ENCODE measurements at regions not wholly inside any gene's neighbourhood (a gene's known extent, or its start where the extent isn't known, plus 50 kb on each side); places are given as distances from the start of the nearest gene placed in this dataset.
"Not testable (repeated sequence)": the region's sequence is repeated elsewhere in the genome, so short reads cannot be mapped to it uniquely, and the experiment has no call there.

DNA sequence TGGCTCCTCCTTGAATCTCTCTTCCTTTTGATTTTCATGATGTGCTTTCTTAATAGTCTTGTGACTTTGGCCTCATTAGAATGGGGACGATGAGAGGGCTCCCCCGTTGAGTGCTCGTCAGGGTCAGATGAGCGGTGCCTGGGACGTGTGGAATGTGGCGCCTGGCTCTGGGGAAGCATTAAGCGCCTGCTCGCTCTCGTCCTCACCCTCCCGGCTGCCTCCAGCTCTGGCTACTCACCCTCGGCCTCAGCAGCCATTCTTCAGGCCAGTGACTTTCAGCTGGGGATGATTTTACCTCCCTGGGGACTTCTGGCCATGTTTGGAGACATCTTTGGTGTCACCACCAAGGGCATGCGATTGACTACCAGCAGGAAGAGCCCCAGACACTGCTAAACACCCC lies 69.7 kb downstream of the RPS6KA4 start:
- no peak overlapping the region for H3K4me3 ChIP-seq (ENCODE audit: low read length)
- no peak for DNase-seq (ENCODE audit: low read depth)
- TF ChIP-seq, protein P1, sequence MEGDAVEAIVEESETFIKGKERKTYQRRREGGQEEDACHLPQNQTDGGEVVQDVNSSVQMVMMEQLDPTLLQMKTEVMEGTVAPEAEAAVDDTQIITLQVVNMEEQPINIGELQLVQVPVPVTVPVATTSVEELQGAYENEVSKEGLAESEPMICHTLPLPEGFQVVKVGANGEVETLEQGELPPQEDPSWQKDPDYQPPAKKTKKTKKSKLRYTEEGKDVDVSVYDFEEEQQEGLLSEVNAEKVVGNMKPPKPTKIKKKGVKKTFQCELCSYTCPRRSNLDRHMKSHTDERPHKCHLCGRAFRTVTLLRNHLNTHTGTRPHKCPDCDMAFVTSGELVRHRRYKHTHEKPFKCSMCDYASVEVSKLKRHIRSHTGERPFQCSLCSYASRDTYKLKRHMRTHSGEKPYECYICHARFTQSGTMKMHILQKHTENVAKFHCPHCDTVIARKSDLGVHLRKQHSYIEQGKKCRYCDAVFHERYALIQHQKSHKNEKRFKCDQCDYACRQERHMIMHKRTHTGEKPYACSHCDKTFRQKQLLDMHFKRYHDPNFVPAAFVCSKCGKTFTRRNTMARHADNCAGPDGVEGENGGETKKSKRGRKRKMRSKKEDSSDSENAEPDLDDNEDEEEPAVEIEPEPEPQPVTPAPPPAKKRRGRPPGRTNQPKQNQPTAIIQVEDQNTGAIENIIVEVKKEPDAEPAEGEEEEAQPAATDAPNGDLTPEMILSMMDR (IDR thresholded peaks at IDR 0.05; ENCODE audit: insufficient read depth, low read depth, low read length, missing control alignments) = no peak

DNA sequence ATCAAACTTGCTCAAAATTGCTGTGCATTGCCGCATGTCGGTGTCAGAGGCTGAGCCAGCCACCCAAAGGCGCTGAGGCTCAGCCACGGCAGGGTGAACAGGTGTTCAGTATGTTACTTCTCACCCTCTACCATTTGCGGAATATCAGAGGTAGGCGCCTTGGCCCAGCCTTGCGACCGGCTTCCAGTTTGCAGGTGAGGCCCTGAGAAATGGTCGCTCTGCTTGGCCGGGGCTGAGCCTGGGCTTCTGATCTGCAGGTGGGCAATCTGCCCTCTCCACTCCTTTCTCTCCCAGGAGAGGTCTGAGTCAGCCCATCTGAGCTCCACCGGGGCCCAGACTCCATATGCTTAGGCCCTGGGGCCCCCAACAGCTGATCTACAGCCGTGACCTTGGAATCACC lies 71.0 kb downstream of the RPS6KA4 start:
- no peak overlapping the region for H3K4me3 ChIP-seq (ENCODE audit: low read length)
- DNase-seq (ENCODE audit: low read depth) = no peak
- TF ChIP-seq, protein P1 (IDR thresholded peaks at IDR 0.05; ENCODE audit: insufficient read depth, low read depth, low read length, missing control alignments) = no peak

DNA sequence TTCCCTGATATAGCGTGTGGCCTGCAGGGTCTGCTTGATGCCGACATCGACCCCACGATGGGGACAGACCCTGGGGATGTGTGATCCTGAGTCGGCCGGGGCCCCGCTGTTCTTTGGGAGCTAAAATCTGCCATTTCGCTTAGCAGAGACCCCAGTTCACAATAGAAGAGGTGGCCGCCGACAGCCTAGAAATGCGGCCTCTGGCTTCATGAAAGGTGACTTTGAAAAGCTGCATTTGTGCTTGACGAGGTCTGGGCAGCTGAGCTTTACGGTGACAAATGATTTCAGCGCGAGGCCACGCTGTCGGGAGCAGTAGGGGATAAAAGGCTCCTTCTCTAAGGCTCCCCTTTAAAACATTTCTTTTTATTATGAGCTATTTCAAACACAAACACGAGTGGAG lies 71.7 kb downstream of the RPS6KA4 start:
- TF ChIP-seq, protein P1 (IDR thresholded peaks at IDR 0.05; ENCODE audit: insufficient read depth, low read depth, low read length, missing control alignments) = no peak
- no peak overlapping the region for H3K4me3 ChIP-seq (ENCODE audit: low read length)
- no peak for DNase-seq (ENCODE audit: low read depth)

DNA sequence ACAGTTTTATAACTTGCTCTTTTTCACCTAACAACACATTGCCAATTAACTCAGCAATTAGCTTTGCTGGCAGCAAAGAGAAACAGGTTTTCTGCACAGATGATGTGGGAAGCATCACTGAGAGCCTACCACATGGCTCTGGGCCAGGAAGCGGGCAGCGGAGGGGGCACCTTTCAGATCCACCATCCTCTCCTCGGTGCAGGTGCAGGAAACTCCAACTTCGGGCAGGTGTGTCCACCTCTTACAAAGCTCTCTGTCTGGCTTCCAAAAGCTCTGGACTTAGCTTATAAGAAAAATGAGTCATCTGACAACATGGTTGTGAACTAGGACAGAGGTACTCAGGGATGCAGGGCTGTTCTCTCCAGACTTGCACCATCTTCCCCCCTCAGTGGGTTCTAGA lies 77.0 kb downstream of the RPS6KA4 start:
- no peak overlapping the region for H3K4me3 ChIP-seq (ENCODE audit: low read length)
- TF ChIP-seq, protein P1 (IDR thresholded peaks at IDR 0.05; ENCODE audit: insufficient read depth, low read depth, low read length, missing control alignments) = no peak
- peak; percentile 40 for DNase-seq (ENCODE audit: low read depth)

DNA sequence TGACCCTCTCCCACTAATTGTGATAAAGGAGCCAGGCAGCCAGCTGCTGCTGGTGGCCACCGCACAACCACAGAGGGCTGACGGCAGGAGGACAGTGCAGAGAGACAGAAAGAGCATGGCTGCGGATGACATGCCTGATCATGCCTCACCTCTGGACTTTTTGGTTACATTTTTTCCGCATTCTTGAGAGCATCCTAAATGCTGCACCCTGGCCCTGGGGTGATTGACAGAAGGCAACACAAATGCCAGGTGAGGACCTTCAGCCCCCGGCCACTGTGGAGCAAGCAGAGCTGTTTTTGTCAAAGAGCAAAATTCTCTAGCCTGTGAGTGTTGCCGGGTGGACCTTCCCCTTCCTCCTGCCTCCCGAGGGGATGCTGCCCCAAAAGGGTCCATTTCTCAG lies 78.5 kb downstream of the RPS6KA4 start:
- TF ChIP-seq, protein P1 (IDR thresholded peaks at IDR 0.05; ENCODE audit: insufficient read depth, low read depth, low read length, missing control alignments) = no peak
- DNase-seq (ENCODE audit: low read depth) = peak; percentile 38
- no peak overlapping the region for H3K4me3 ChIP-seq (ENCODE audit: low read length)

DNA sequence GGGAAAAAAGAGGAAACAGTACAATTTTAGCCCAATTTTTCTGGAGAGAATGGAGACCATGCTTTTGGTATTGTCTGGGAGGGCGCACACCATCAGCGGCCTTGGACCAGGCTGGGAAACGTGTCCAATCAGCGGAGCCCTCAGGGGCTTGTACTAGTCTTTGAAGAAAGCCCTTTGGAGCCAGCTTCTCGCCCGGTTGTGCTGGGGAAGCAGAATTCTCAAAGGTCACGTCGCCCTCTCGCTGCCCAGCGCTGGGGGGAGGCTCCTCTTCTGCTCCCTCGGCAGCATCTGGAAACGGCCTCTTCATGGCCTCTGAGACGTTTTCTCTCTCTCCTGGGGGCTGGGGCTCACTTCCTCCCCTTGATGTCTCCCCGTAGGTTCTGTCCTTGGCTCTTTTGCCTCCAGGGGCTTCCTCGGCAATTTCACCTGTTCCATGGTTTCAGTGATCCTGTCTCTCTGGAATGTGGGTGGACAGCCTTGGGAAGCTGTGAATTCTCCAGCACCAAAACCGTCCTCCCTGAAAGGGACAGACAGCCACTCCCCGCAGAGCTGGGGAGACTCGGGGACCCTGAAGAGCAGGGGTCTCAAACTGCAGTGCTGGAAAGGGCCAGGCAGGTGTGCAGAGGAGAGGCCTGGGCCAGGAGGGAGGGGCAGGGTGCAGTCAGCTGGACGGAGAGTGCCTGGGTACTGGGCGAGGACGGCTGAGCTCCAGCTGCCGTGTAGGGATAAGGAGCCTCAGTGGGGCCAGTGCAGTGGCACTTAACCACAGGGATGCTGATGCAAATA lies 80.2 kb downstream of the RPS6KA4 start:
- TF ChIP-seq, protein P1 (IDR thresholded peaks at IDR 0.05; ENCODE audit: insufficient read depth, low read depth, low read length, missing control alignments) = no peak
- DNase-seq (ENCODE audit: low read depth) = peak; percentile 60
- H3K4me3 ChIP-seq (ENCODE audit: low read length) = no peak overlapping the region

DNA sequence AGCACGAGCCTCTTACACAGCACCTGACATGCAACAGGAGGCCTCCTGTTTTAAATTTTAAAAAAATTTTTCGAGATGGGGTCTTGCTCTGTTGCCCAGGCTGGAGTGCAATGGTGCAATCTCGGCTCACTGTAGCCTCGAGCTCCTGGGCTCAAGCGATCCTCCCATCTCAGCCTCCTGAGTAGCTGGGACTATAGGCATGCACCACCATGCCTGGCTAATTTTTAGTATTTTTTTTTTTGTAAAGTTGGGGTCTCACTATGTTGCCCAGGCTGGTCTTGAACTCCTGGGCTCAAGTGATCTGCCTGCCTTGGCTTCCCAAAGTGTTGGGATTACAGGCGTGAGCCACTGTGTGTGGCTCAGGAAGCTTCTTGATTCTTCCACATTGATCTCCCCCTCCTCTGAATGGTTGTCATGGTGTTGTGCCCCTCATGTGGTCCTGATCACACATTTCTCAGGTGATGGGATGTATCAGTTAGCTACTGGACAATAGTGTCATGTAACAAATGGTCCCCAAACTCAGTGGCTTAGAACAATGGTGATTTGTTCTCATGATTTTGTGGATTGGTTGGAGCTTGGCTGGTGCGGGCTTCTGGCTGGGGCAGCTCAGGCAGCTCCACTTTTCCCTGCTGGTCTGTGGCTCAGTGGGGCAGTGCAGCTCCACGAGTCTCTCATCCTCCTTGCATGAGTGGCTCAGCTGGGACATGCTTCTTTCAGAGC lies 81.0 kb downstream of the RPS6KA4 start:
- not testable (repeated sequence) for H3K4me3 ChIP-seq (ENCODE audit: low read length); DNase-seq (ENCODE audit: low read depth)

Measured in epithelial cell of esophagus (primary cell).